ENCODE measurements at regions not wholly inside any gene's neighbourhood (a gene's known extent, or its start where the extent isn't known, plus 50 kb on each side); places are given as distances from the start of the nearest gene placed in this dataset.

DNA sequence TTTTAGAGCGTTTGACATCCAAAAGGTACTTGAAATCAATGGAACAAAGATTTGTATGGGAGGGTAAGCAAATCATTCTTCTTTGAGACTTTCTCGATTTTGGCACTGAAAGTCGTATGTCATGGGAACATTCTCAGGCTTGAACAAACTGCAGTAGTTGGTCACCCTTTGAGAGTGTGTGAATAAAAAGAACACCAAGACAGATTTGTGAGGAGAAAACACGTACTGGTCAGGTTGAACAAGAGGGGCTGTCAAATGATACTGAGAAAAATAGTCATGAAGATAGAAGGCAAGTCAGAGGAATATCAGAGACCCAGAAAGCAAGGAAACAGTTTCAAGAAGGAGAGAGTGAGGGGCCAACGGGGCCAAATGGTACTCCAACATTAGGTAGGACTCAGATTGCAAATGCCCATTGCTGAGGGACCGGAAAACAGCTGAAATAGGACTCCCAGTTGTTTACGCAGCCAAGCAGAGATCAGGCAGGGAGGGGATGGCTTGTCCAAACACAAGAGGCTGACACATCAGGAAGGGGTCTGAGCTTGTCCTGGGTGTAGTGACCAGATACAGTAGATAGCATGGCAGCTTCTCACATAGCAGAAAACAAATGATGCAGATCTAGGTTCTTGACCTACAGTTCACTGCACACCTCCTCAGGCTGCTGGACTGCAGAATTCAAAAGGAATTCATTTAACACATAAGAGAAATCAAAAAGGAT, 74.5 kb upstream of the MYOCD start:
- no peaks in the 10 kb centered on the region for H3K27me3 Mint-ChIP-seq
- H3K4me3 Mint-ChIP-seq: no peak overlapping the region
- no peaks in the 10 kb centered on the region for H3K4me1 Mint-ChIP-seq (ENCODE audit: low read depth in 2 of 2)
- H3K27ac Mint-ChIP-seq: no peak overlapping the region
- ATAC-seq (no peak), DNase-seq (ENCODE audit: low spot score) (no peak)
- peaks cover 3% of the 10 kb centered on the region for H3K9me3 Mint-ChIP-seq
- no peaks in the 10 kb centered on the region for H3K36me3 Mint-ChIP-seq

DNA sequence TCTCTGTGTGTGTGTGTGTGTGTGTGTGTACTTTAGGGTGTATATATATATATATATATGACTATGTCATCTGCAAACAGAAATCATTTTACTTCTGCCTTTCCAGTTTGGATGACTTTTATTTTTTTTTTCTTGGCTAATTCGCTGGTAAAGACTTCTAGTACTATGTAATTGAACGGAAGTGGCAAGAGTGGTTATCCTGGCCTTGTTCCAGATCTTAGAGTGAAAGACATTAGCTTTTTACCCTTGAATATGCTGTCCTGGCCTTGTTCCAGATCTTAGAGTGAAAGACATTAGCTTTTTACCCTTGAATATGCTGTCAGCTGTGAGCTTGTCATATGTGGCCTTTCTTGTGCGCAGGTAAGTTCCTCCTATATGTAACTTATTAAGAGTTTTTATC, 72.7 kb upstream of the MYOCD start:
- H3K9me3 Mint-ChIP-seq: peaks cover 3% of the 10 kb centered on the region
- no peak overlapping the region for H3K4me3 Mint-ChIP-seq
- H3K36me3 Mint-ChIP-seq: no peaks in the 10 kb centered on the region
- ATAC-seq: no peak
- no peaks in the 10 kb centered on the region for H3K4me1 Mint-ChIP-seq (ENCODE audit: low read depth in 2 of 2)
- no peaks in the 10 kb centered on the region for H3K27me3 Mint-ChIP-seq
- no peak for DNase-seq (ENCODE audit: low spot score)
- H3K27ac Mint-ChIP-seq: no peak overlapping the region

GRCh38 chr17:12596961-12597360, 68.7 kb upstream of the MYOCD start:
- ATAC-seq (no peak), DNase-seq (ENCODE audit: low spot score) (no peak)
- Mint-ChIP-seq H3K36me3 (no peaks in the 10 kb centered on the region), H3K27me3 (no peaks in the 10 kb centered on the region), H3K4me1 (ENCODE audit: low read depth in 2 of 2) (no peaks in the 10 kb centered on the region), H3K4me3 (no peak overlapping the region), H3K9me3 (peaks cover 3% of the 10 kb centered on the region), H3K27ac (no peak overlapping the region)

DNA sequence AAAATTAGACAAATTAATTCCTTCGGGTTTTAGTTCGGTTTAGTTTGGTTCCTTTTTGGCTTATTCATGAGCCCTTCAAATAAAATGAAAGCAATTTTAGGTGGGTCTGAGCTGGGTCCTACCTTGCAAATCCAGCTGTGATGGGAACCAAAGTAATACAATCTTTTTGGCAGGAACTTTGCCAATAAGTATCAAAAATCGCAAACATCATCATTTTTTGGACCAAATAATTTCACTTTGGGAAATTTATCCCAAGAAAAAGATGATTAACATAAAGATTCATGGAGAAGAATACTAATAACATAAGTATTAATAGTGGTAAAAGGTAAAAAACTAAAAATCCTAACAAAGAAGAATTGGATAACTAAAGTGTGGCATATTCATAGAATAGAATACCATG, 67.8 kb upstream of the MYOCD start:
- peaks cover 3% of the 10 kb centered on the region for H3K9me3 Mint-ChIP-seq
- no peak overlapping the region for H3K27ac Mint-ChIP-seq
- H3K27me3 Mint-ChIP-seq: no peaks in the 10 kb centered on the region
- ATAC-seq (no peak), DNase-seq (ENCODE audit: low spot score) (no peak)
- H3K36me3 Mint-ChIP-seq: no peaks in the 10 kb centered on the region
- H3K4me3 Mint-ChIP-seq: no peak overlapping the region
- no peaks in the 10 kb centered on the region for H3K4me1 Mint-ChIP-seq (ENCODE audit: low read depth in 2 of 2)

DNA sequence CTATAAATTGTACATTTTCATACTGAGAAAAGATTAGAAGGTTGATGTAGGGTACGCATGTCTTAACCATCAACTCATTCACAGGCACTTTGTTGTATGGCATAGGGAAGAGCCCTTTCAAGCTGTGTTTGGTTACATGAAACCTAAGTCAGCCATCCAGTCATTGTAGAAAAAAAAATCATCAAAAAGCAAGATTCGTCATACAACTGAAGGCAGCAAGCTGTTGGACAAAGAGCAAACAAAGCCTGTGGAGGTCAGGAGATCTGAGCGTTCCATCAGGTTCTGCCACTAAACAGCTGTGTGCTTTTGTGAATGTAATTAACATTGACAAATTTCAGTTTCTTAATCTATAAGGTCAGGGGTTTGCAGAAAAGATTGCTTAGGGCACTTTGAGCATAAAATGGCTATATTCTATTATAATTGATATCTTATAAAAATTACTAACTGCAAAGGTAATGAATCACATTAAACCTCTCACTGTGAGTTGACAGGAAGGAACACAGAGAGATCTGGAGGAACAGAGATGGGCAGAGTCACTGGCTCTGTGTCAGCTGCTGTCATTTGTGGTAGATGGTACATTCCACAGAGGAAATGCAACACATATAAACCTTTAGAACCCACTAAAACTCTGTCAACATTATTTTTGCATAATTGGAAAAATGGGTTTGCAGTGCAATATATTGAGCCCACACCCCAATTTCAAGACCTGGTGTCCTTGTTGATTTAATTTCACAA, 66.3 kb upstream of the MYOCD start:
- no peak overlapping the region for H3K4me3 Mint-ChIP-seq
- no peak overlapping the region for H3K27ac Mint-ChIP-seq
- ATAC-seq (no peak), DNase-seq (ENCODE audit: low spot score) (no peak)
- H3K9me3 Mint-ChIP-seq: peaks cover 6% of the 10 kb centered on the region
- no peaks in the 10 kb centered on the region for H3K27me3 Mint-ChIP-seq
- H3K4me1 Mint-ChIP-seq (ENCODE audit: low read depth in 2 of 2): no peaks in the 10 kb centered on the region
- no peaks in the 10 kb centered on the region for H3K36me3 Mint-ChIP-seq

DNA sequence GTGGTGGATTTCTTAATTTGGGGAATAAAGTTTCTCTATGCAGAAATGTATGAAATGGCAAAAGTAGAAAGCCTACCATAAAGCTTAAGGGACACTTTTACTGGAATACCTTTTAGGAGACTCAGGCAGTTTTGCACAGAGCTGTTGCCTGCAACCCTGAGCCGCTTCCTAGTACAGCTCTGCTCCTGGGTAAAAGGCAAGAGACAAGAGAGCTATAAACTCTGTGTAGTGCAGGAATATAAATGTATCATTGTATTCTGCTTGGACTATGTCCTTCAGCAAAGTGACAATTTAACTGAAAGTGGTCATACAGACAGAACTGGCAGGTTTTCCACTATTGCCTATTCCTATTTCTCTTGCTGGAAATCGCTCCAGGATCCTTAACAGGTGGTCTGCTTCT, 65.3 kb upstream of the MYOCD start:
- no peak overlapping the region for H3K27ac Mint-ChIP-seq
- no peaks in the 10 kb centered on the region for H3K36me3 Mint-ChIP-seq
- peaks cover 6% of the 10 kb centered on the region for H3K9me3 Mint-ChIP-seq
- no peaks in the 10 kb centered on the region for H3K27me3 Mint-ChIP-seq
- H3K4me3 Mint-ChIP-seq: no peak overlapping the region
- H3K4me1 Mint-ChIP-seq (ENCODE audit: low read depth in 2 of 2): no peaks in the 10 kb centered on the region
- DNase-seq (ENCODE audit: low spot score): no peak
- no peak for ATAC-seq

GRCh38 chr17:12603566-12603965, 62.1 kb upstream of the MYOCD start:
- H3K4me1 Mint-ChIP-seq (ENCODE audit: low read depth in 2 of 2): no peaks in the 10 kb centered on the region
- no peaks in the 10 kb centered on the region for H3K36me3 Mint-ChIP-seq
- H3K27ac Mint-ChIP-seq: no peak overlapping the region
- no peak for ATAC-seq
- H3K4me3 Mint-ChIP-seq: no peak overlapping the region
- no peak for DNase-seq (ENCODE audit: low spot score)
- H3K27me3 Mint-ChIP-seq: no peaks in the 10 kb centered on the region
- peaks cover 9% of the 10 kb centered on the region for H3K9me3 Mint-ChIP-seq

DNA sequence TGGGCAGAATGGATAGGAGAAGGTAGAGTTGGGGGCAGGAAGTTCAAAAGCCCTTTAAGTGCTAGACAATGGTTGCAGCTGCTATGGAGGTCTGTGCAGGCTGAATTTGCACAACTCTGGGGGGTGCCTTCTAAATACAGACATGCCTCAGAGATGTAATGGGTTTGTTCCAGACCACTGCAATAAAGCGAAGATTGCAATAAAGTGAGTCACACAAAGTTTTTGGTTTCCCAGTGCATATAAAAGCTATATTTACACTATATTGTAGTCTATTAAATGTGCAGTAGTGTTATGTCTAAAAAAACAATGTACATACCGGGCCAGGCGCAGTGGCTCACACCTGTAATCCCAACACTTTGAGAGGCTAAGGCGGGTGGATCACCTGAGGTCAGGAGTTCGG, 60.5 kb upstream of the MYOCD start:
- Mint-ChIP-seq H3K36me3 (no peaks in the 10 kb centered on the region), H3K27ac (no peak overlapping the region), H3K27me3 (no peaks in the 10 kb centered on the region), H3K4me1 (ENCODE audit: low read depth in 2 of 2) (no peaks in the 10 kb centered on the region), H3K4me3 (no peak overlapping the region), H3K9me3 (peaks cover 11% of the 10 kb centered on the region)
- ATAC-seq (no peak), DNase-seq (ENCODE audit: low spot score) (no peak)

DNA sequence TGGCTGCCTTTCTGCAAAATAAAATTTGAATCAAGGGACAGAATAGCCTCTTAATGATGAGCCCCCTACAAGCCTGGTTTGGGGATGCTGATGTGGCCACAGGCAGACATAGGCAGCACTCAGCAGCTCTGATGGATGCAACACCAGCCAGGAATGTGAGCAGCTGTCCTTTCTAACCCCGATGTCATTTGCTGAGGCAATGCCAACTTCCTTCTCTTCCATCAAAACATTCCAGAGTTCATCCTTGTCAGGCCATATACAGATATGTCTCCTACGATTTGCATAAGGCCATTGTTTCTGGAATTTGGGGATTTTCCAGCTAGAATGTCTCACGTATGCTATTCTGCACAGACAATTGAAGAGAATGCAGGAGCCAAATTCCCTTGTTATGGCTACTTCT, 52.1 kb upstream of the MYOCD start:
- H3K36me3 Mint-ChIP-seq: no peaks in the 10 kb centered on the region
- peaks cover 7% of the 10 kb centered on the region for H3K9me3 Mint-ChIP-seq
- H3K4me1 Mint-ChIP-seq (ENCODE audit: low read depth in 2 of 2): no peaks in the 10 kb centered on the region
- ATAC-seq (no peak), DNase-seq (ENCODE audit: low spot score) (no peak)
- H3K27me3 Mint-ChIP-seq: no peaks in the 10 kb centered on the region
- H3K27ac Mint-ChIP-seq: no peak overlapping the region
- no peak overlapping the region for H3K4me3 Mint-ChIP-seq

All from natural killer cell treated with Interleukin-12 subunit alpha and Interleukin-12 subunit beta and Interleukin-15 and Interleukin-18, amount 100 ng/mL, for 72 hours (primary cell).